ENCODE measurements at regions not wholly inside any gene's neighbourhood (a gene's known extent, or its start where the extent isn't known, plus 50 kb on each side); places are given as distances from the start of the nearest gene placed in this dataset.
"Not testable (repeated sequence)": the region's sequence is repeated elsewhere in the genome, so short reads cannot be mapped to it uniquely, and the experiment has no call there.

- no peak for DNase-seq (ENCODE audit: low read depth in 2 of 2)
Measured at GRCh38 chr10:80697926-80698325, 160.2 kb downstream of the SH2D4B start.

- peak; percentile 46 to 50 for DNase-seq (ENCODE audit: low read depth in 2 of 2)
Measured at GRCh38 chr10:80699602-80700039, 161.9 kb downstream of the SH2D4B start.

- DNase-seq (ENCODE audit: low read depth in 2 of 2) = no peak
Measured at GRCh38 chr10:80700252-80700651, 162.6 kb downstream of the SH2D4B start.

- DNase-seq (ENCODE audit: low read depth in 2 of 2) = no peak
Measured at GRCh38 chr10:80700760-80701444, 163.2 kb downstream of the SH2D4B start.

DNA sequence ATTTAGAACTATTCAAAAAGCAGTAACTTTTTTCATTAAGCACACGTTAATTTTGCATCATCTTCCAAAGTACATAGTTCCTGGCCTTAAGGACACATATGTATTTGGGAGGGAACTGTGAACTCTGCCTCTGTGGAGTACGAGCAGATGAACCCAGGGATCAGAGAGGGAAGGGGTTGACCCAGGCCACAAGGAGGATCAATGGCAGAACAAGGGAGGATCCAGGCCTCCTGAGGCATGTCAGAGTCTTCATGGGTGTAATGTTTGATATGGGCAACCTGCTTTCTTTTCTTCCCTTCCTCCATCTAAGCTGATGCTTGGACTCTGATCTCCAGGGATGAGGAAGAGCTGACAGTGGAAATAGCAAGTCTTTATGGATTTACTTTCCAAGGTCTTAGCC is 164.0 kb downstream of the SH2D4B start:
- DNase-seq (ENCODE audit: low read depth in 2 of 2) = no peak

GRCh38 chr10:80702143-80702542 is 164.4 kb downstream of the SH2D4B start:
- DNase-seq (ENCODE audit: low read depth in 2 of 2) = no peak

- no peak for DNase-seq (ENCODE audit: low read depth in 2 of 2)
Measured at GRCh38 chr10:80705899-80706298, 168.2 kb downstream of the SH2D4B start.

DNA sequence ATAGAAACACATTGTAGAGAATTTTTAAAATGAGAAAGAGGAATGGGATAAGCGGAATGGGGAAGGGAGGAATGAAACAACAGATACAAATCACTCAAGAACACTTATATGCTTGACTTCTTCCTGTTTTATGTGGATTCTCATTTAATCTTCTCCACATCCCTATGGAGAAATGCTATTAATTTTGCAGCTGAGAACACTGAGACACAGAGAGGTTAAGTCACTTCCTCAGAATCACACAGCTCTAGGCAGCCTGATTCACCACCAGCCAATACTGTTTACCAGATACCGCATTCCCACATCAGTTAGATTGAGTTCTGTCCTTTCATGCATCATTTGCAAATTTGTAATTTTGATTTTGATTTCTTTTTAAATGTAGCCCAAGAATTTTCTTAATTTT is 170.5 kb downstream of the SH2D4B start:
- no peak for DNase-seq (ENCODE audit: low read depth in 2 of 2)

GRCh38 chr10:80708808-80709207 is 171.1 kb downstream of the SH2D4B start:
- DNase-seq (ENCODE audit: low read depth in 2 of 2) = no peak

- no peak for DNase-seq (ENCODE audit: low read depth in 2 of 2)
Measured at GRCh38 chr10:80709866-80710265, 172.2 kb downstream of the SH2D4B start.

DNA sequence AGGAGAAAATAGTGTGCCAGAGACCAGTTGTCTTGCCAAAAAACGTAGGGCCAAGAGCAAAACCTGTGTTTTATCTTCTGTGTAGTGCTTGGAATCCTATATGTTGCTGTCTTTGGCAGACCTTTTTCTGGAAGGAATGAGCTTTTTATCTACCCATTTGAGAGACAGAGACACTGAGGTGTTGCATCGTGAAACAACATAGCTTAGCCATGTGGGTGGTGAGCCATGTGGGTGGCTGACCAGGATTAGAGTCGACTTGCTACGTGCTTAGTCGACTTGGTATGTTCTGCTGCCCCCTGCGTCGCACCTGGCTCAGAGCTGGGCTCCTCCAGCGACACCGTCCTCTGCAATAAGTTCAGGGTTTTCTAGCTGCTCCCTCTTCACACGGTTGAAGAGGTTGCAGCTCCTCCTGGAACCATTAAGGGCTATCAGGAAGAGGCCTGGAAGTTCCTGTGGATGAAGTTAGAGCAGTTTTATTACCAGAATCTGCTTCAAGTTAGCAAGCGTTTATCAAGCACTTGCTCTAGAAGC is 175.8 kb downstream of the SH2D4B start:
- no peak for DNase-seq (ENCODE audit: low read depth in 2 of 2)

DNA sequence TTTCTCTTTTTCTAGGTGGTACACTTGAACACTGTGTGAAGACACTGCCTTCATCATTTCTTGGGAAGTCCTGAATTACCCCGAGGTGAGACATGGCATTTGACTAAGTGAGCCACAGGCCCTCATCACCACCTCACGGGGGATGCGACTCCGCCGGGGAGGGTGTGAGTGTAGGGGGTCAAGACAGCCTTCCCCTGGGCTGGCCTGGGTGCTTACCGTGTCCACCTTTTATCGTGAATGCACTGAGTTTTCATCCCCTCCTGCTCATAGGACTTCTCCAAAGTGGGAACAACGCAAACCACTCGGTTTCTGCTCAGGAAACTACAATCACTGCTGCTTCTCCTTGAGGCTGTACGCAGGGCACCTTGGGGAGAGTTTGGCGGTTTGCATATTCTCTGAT is 176.9 kb downstream of the SH2D4B start:
- no peak for DNase-seq (ENCODE audit: low read depth in 2 of 2)

GRCh38 chr10:80718024-80718423 is 180.3 kb downstream of the SH2D4B start:
- DNase-seq (ENCODE audit: low read depth in 2 of 2) = no peak

GRCh38 chr10:80719935-80720334 is 182.2 kb downstream of the SH2D4B start:
- no peak for DNase-seq (ENCODE audit: low read depth in 2 of 2)

DNA sequence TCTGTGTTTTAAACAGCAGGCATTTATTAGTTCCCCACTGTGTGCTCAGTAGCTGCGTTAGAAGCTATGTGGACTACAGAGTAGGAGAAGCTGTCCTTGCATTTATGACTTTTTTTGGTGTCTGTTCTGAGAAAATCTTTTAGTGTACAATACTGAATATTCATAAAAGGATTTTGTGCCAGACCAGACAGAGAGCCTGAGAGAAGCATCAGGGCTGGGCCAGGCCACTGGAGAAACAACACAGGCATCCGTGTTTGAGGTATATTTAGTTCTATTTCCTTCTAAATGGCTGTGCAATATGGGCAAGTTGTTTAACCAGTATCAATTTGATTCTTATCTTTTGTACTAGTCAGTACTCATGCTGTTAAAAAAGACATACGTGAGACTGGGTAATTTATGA is 182.8 kb downstream of the SH2D4B start:
- no peak for DNase-seq (ENCODE audit: low read depth in 2 of 2)

DNA sequence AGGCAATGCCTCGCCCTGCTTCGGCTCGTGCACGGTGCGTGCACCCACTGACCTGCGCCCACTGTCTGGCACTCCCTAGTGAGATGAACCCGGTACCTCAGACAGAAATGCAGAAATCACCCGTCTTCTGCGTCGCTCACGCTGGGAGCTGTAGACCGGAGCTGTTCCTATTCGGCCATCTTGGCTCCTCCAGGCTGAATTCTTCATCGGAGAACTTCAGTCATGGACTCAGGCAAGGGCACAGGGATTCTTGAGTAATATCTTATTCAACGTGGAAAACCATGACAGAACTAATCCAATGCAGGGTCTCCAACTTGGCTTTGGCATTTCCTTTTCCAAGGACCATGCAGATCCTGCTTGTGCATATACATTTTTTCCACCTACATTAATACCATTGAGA is 190.7 kb downstream of the SH2D4B start:
- DNase-seq (ENCODE audit: low read depth in 2 of 2) = not testable (repeated sequence)

- no peak for DNase-seq (ENCODE audit: low read depth in 2 of 2)
Measured at GRCh38 chr10:80729896-80730295, 192.2 kb downstream of the SH2D4B start.

- no peak for DNase-seq (ENCODE audit: low read depth in 2 of 2)
Measured at GRCh38 chr10:80730522-80730921, 192.8 kb downstream of the SH2D4B start.

DNA sequence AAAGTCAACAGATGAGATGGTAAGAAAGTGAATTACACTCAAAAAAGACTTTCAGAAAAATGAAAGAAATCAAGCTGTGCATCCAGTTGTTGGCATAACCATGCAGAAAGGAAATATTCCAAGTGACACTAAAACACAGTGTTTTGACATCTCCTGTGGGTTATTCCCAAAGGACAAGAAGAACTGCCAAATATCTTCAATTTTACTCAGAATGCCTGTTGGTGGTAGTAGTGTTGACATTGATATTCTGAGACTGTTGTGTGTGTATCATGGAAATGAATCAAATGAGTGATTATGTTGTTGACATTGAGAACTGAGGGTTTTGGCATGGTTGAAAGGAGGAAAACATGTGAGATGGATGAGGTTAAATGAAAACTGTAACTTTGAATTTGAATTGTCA is 196.9 kb downstream of the SH2D4B start:
- DNase-seq (ENCODE audit: low read depth in 2 of 2) = no peak

GRCh38 chr10:80737209-80737608 is 199.5 kb downstream of the SH2D4B start:
- no peak for DNase-seq (ENCODE audit: low read depth in 2 of 2)

DNA sequence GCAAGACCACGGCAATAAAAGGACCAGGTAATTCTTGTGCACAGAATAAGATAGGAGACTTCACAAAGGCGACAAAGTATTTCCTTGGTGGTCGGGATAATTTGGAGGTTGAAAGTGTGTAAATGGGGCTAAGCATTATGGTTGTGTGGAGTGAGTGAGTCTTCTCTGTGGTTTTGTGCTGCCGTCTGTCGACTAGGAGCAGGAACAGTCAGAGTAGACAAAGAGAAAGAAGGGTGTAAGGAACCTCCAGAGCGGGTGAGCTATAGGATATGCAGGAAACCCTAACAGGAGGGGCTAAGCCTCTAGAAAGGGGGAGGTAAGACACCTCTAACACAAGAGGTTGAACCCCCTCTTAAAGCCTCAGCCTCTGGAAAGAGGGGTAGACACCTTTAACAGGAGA is 201.6 kb downstream of the SH2D4B start:
- DNase-seq (ENCODE audit: low read depth in 2 of 2) = no peak

DNA sequence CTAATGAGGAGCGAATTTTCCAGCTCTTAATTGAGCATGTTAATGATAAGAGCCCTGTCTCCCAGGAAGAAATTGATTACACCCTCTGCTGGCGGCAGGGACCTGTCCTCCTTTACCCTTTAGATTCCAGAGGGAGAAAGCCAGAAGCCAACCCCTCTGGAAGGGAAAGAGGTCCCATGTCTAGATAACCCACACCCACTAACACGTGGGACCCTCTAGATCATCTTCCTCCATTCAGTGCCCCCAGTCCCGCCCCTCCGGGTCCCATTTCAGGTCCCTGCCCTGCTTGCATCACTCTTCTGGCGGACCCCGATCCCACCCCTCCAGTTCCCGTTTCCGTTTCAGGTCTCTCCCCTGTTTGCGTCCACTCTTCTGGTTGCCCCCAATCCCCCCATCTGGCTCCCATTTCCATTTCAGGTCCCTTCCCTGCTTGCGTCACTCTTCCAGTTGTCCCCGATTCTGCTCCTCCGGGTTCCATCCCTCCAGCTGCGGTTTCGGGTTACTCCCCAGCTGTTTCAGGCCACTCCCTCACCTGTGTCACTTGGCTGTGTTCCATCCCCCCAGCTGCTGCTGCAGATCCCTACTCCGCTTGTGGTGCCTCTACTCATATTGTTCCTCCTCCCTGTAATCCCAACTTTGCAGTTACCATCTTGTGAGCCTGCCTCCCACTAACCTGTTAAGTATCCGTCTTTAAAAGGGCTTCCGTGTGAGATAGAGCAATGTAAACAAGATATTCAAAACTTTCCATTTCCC is 202.4 kb downstream of the SH2D4B start:
- no peak for DNase-seq (ENCODE audit: low read depth in 2 of 2)

DNA sequence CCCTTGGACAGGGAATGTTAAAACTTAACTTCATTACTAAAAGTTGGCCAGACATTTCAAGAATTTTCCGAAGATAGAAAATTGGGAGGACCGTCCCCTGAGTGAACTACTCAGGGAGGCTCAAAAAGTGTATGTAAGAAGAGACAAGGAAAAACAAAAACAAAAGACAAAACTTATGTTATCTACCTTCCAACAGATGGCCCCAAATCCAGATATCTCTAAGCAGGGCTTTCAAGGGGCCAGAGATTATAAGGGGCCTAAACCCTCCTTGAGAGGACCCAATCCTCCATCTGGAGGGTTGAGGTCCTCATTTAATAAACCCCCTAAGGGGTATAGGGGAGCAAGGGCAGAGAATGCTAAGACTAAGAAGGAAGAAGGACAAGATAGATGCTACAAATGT is 203.6 kb downstream of the SH2D4B start:
- DNase-seq (ENCODE audit: low read depth in 2 of 2) = no peak
